HG03378 (cell line): ENCODE measurements at regions not wholly inside any gene's neighbourhood (a gene's known extent, or its start where the extent isn't known, plus 50 kb on each side); places are given as distances from the start of the nearest gene placed in this dataset.
"Not testable (repeated sequence)": the region's sequence is repeated elsewhere in the genome, so short reads cannot be mapped to it uniquely, and the experiment has no call there.

Source experiments
- ATAC-seq: cut with Tn5 transposase; IDR thresholded peaks from one replicate; pipeline ENCODE4 v1.9.1; 2021; ENCODE audit warnings: mild to moderate bottlenecking, moderate library complexity; ENCODE audit not compliant: unreplicated experiment

DNA sequence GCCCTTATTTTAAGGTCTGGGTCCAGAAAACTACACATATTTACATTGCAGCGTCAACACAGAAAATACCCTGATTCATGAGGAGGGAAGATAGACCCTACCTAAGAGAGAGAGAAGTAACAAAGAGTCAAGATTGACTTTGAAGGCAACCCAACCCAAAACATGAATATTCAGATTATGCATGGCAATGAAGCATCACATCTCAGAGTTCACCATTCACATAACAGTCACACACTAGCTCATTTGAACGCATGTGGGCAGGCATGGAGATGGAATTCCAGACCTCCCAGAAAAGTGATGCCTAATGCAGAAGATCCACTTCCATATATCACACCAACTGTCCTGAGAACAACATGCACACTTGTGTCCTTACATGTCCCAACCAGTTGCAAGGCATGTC is 190.1 kb upstream of the ITGA1 start:
- no peak for ATAC-seq

DNA sequence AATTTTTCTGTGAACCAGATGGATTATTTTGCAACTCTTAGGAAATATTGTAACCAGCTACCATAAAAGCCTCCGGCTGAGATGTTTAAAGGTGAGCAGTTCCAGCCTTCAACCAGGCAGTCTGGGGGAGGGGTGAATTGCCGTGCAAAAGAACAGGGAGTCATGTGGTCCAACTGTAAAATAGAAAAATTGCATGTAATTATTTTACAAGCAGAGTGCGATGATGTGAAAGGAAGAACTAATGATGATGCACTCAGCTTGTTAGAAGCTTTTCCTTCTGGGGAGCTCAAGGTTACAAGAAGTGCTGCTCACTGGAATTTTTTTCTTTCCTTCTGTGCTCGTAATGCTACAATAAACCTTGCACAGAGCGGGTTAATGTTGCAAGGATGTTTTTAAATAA is 188.7 kb upstream of the ITGA1 start:
- no peak for ATAC-seq

DNA sequence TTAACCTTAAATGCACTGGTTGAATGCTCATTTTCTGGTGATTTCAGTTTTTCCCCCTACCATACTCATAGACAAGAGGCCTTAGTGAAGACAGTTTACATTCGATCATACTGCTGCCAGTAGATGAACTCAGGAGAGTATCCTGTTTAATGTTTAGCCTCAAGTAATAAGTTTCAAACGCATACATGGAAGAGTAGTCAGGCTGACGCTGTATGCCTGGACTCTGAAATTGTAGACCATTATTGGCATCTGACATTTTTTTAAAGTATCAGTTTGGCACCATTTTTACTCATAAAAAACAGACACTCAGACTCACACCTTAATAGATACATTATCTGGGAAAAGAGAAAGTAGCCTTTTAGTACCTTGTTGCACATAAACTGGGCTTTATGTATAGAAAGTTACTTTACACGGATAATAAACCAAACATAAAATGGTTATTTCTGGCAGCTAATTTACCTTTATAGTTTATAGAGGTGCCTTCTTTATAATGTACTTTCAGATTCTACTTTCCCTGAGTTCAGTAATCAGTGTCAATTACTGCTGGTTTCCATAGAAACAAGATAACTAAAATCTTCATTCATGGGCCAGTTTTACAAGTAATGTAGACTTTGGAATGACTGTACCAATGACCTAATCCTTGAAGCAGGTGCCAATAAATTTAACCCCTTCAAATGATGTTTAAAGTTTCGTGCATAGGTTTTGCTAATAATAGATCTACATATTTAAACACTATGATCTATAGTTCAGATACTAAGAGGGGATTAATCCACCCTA is 183.8 kb upstream of the ITGA1 start:
- no peak for ATAC-seq

DNA sequence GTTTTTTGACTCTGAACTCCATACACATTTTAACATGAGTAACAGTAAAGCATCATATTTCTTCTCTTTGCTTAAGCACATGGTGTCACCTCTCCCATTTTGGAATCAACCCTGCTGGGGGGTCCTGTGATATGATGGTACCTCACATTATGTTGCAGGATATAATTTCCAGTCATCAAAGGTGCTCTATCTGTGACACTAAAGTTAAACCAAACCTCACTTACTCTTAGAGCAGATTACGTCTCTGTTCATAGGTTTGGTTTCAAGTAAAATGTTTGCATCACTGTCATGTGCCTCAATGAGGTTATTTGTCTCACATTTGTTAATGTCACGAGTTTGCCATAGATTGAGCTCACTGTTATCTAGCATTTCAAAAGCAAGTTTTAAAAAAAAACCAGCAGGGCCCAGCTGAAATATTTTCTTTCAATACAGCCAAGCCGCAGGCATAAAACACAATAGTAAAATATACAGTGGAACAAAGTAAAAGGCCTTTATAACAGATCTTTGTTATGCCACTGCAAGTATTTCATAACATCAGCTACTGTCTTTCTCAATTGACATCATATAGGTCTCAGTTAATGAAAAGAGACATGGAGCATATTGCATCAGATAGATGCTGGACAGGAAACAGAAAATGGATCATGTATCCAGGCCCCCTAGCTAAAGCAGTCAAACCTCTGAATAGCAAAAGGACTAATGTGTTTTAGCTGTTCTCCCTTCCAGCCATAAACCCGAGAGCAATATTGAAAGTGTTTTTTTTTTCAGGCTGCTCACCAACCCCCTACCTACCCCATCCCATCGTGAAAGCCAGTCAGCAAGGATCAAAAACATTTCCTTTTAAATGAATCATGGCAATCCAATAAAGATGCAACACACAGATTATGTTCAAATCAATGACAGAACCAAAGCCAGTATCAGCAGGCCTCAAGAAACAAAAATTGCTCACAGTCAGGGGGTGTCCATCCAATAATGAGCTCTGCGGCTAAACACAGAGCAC is 182.1 kb upstream of the ITGA1 start:
- ATAC-seq: no peak

DNA sequence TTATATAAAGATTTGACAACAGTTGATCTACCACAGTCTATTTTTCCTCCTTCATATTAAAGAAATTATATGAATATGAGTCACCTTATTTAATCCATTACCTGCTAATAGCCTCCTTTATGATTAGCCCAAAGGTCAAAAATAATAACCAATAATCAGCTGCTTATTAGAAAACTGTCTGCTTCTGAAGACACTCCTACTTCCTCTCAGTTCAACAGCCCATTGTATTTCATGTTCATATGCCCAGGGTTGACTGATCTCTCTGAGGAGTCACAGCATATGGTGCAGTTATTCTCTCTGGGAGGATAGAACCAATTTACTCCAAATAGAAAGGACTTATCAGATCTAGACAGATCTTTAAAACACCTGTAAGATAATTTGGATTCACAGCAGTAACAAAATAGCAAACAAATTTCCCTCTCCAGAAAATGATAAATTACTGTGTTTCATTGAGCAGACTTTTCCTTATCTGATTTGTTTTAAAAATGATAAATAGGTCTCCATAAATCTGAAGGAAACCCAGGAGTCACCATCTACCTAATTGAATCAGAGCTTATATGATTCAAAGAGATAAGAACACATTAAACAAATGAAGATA is 180.4 kb upstream of the ITGA1 start:
- ATAC-seq: no peak

DNA sequence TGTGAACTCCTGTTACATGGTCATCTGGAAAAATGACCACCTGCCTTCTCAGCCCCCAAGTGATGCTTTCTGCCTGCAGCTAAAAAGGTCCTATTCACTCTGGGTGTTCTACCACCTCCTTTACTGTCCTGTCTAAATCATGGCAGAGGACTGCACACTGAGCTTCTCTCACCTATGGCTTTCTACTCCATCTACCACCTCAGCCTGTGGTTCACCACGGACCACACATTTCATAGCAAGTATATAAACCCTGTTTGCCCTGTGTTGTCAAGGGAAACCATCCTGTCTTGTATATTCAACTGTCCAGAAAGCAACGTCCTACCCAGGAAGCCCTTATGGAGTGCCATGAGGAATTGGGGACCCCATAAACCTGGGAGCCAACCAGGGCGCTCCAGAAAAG is 167.4 kb upstream of the ITGA1 start:
- ATAC-seq: no peak

DNA sequence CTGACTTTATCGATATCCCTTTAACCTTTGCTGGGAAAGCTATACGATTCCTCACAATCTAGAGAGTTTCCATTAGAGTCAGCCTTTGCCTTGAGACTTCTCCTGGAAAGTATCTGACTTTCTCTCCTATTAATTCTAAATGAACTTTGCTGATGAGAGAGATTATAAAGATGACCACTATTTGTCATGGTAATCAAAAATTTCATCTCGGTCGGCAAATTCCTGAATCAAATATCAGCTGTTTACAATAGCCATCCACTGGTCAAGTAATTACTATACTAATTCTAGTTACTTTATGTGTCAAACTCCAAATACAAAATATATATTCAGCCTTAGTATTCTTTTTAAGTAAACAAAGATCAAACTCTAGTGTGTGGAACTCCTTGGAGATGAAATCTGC is 164.4 kb upstream of the ITGA1 start:
- no peak for ATAC-seq

DNA sequence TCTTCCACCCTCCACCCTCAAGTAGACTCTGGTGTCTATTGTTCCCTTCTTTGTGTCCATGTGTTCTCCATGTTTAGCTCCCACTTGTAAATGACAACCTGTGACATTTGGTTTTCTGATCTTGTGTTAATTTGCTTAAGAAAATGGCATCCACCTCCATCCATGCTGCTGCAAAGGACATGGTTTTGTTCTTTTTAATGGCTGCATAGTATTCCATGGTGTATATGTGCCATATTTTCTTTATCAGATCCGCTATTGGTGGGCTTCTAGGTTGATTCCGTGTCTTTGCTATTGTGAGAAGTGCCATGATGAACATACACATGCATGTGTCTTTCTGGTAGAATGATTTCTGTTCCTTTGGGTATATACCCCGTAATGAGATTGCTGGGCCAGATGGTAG is 163.4 kb upstream of the ITGA1 start:
- no peak for ATAC-seq

DNA sequence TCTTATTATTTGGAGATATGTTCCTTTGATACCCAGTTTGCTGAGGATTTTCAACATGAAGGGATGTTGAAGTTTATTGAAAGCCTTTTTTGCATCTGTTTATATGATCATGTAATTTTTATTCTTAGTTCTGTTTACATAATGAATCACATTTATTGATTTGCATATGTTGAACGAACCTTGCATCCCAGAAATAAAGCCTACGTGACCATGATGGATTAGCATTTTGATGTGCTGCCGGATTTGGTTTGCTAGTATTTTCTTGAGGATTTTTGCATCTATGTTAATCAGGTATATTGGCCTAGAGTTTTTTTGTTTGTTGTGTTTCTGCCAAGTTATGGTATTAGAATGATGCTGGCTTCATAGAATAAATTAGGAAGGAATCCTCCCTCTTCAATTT is 161.4 kb upstream of the ITGA1 start:
- ATAC-seq: no peak

DNA sequence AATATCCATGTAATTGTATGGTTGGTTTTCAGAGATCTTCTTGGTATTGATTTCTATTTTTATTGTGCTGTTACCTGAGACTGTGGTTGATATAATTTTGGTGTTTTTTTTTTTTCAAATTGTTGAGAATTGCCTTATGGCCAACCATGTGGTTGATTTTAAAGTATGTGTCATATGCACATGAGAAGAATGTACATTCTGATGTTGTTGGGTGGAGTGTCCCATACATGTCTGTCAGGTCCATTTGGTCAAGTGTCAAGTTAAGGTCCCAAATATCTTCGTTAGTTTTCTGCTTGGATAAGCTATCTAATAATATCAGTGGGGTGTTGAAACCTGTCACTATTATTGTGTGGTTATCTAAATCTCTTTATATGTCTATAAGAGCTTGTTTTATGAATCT is 160.0 kb upstream of the ITGA1 start:
- ATAC-seq: no peak

DNA sequence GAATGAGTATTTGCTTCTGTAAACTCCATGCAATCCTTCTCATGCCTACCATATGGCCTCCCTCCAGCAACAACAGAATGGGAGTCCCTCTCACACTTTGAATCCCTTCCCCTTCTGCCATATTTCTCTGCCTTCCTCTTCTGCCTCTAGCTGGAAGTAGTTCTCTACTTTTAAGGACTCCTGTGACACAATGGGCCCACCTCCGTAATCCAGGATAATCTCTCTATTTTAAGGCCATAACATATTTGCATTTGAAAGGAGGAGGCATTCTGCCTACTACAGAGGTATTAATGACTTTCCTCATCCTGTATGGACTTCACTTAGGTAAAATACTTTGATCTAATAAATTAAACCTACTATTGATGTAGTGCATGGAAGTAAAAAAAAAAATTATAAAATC is 155.4 kb upstream of the ITGA1 start:
- ATAC-seq: no peak

DNA sequence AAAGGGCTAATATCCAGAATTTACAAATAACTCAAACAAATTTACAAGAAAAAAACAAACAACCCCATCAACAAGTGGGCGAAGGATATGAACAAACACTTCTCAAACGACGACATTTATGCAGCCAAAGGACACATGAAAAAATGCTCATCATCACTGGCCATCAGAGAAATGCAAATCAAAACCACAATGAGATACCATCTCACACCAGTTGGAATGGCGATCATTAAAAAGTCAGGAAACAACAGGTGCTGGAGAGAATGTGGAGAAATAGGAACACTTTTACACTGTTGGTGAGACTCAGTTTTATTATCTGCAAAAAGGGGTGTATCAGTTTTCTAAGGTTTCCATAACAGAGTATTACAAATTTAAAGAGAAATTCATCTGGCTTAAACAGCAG is 153.5 kb upstream of the ITGA1 start:
- ATAC-seq: not testable (repeated sequence)

DNA sequence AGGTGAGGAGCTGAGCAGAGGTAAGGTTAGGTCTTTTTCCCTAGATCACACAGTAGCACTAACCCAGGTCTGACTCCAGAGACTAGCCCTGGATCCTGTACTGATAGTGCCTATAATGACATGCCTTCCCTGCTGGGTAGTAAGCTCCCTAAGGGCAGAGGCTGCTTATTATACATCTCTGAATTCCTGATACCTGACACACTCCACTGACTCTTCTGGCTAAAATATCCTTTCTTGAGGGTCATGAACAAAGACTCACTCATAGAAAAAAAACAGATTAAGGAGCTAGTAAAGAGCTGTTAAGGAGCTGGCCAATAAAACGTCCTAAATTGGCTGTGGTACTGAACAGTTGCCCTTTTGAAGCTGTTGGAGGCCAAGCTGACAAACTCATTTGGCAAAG is 149.0 kb upstream of the ITGA1 start:
- no peak for ATAC-seq

DNA sequence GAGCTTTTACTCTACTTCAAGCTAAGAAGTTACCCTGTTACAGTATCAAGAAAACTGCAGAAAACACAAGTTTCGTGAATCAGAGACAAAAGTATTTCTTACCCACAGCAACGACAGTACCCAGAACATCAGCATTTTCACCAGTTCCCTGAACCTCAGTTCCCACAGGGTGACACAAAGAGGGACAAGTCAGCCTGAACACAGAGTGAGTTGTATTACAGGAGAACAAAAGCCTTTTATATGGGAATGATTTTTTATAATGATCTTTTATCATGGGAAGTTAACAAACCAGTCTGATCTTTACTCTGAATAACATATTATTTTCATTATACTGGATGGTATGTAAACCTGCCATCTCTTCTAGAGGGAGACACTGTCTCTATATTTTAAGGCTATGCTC is 139.0 kb upstream of the ITGA1 start:
- no peak for ATAC-seq

DNA sequence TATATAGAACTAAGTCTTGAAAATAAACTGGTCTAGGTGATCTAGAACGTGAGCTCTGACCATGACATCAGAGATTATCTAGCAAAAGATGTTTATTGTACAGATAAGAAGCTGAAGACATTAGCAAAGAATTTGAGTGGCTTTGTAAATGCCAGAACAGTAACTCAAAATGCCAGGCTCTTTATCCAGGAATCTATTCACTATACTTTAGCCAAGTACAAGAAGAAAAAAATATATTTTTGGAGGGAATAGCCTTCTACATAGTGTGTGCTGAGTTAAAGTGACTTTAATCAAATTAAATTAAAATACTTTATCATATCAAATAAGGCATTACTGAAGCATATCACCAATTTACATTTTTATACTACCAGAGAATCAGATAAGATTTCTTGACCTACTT is 132.6 kb upstream of the ITGA1 start:
- ATAC-seq: no peak

DNA sequence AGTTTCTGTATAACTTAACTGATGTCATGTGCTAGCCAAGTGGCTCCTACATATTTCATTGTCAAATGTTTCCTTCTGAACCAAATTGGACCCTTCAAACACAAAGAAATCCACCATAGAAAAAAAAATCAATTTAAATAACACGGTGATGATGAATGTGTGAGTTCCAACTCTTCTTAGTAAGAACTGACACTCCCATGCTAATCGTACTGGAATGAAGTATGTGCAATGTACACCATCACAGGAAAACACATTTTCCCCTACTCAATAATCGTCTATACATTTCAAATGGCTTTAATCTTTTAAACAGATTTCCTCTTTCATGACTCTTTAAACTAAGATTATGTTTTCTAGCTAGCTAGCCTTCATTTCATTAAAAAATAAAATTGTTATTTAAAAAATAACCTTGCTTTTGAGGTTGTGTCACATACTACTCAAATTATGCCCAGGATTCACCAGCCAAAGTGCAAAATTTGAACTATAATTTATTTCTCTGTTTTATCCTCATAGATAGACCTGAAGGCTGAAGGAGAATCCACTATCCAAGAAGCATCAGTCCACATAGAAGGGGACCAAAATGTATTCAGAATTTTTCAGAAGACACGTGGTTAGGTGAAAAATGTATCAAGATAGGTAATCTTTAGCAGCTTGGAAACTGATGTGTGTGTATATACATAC is 131.0 kb upstream of the ITGA1 start:
- no peak for ATAC-seq

DNA sequence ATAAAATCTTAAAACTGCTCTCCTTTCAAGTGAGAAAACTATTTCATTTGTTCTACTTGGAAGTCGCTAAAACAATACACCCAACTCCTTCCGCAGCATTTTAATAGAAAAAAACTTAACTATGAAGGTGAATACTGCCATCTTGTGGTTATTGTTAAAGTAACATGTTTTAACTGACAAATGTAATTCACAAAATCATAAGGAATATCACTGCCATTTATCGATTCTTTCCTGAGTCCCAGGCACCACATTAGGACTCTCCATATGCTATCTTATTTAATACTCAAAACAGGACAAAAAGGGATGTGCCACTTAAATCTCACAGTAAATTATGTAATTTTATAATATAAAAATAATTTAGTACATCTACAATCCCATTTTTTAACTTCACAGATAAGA is 130.5 kb upstream of the ITGA1 start:
- ATAC-seq: no peak

DNA sequence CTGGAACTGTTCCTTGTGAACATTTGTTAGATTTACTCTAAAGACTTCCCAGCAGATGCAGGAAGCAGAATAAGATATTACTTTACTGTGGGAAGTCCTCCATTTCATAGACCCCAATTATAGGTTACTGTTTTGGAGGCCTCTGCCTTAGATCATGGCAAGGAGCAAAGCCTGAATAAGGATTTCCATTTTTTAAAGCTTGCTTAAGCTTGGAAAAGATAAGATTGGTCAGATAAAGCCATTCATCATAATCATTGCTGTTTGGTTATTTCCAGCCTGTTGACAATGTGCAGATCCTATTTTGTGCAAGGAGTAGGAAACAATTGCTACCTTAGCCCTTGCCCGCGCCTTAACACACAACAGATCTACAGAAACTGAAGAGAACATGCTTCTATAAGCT is 129.5 kb upstream of the ITGA1 start:
- no peak for ATAC-seq

DNA sequence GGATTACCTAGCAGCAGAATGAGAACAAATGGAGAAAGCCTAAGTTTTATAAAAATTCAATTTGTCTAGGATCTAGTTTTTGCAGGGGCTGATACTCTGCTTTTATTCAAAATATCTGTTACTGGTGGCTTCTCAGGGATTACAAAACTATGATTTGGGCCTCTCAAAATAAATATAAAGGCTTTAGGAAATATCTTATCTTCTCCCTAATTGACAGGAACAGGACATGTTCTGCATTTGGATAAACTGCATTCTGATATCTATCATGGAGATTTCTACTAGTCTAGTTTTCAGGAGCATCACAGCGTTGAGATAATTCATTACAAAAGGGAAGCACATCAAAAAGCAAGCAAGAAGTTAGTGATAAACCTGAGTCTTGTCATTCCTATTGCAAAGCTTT is 127.1 kb upstream of the ITGA1 start:
- ATAC-seq: no peak

DNA sequence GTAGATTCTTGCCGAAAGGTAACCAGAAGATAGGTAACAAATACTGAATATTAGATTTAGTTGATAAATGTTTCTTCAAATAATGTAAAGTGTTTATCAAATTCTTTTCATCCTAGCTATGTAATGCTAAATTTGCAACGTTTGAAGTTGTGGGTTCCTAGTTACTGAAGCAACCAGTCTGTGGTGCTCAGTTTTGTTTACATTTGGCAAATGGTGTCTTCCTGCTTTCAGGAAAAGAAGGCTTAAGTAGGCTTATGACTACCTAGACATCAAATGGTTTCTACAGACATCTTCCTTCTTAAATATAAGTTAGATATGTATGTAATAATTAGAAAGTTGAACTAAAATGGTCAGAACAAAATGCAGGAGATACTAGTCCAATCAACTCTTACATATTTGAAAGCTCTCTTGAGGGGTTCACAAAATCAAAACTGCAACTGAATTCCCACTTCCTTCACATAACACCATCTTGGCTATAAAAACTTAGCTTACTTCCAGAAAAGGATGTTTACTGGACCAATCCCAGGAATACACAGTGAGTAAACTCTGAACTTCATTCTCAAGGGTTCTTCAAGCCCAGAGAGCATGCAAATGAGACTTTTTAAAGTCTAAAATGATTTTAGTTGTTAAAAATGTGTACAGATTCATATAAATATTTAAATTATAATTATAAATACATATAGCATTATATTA is 125.7 kb upstream of the ITGA1 start:
- no peak for ATAC-seq

DNA sequence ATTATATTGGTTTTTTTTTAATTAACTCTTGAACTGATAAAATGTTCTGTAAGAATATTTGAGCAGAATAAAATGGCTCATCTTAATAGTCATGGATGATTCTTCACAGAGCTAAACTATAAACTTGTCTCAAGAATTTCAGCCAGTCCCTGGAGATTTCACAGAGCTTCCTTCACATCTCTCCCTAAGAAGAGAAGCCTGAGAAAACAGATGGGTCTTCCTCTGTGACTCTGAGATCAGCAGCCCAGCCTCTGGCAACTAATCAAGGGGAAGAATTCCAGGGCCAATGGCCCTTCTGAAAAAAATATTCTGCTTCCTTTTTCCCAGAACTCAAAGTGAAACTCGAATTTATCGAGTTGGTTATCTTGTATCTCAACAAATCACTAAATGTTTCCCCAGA is 122.2 kb upstream of the ITGA1 start:
- ATAC-seq: no peak
